ENCODE measurements at regions not wholly inside any gene's neighbourhood (a gene's known extent, or its start where the extent isn't known, plus 50 kb on each side); places are given as distances from the start of the nearest gene placed in this dataset.

- Histone ChIP-seq H3K9me3 (ENCODE audit: control insufficient read depth, low read depth, low read length) (no peaks in the 10 kb centered on the region), H3K79me2 (ENCODE audit: control insufficient read depth, insufficient read depth, low read length) (no peaks in the 10 kb centered on the region), H3K36me3 (ENCODE audit: control insufficient read depth in 2 of 2, extremely low read depth in 1 of 2, insufficient read depth in 2 of 2, low read length in 2 of 2) (no peaks in the 10 kb centered on the region), H4K20me1 (ENCODE audit: control insufficient read depth, extremely low read depth, insufficient read depth, low read length) (no peaks in the 10 kb centered on the region), H3K9ac (ENCODE audit: control insufficient read depth, extremely low read depth, insufficient read depth, low read length) (no peak overlapping the region), H3K4me1 (ENCODE audit: control insufficient read depth, extremely low read depth, insufficient read depth, low read length) (no peaks in the 10 kb centered on the region), H3K4me3 (ENCODE audit: control insufficient read depth in 2 of 3, extremely low read depth in 1 of 3, insufficient read depth in 2 of 3, low read depth in 1 of 3, low read length in 3 of 3) (no peak overlapping the region), H2AFZ (ENCODE audit: control insufficient read depth, low read length) (no peak overlapping the region), H3K27me3 (ENCODE audit: control insufficient read depth, extremely low read depth, insufficient read depth, low read length) (no peaks in the 10 kb centered on the region), H3K9me1 (ENCODE audit: control insufficient read depth, extremely low read depth, insufficient read depth, low read length) (no peaks in the 10 kb centered on the region), H3K4me2 (ENCODE audit: control insufficient read depth, extremely low read depth, insufficient read depth, low read depth, low read length) (no peak overlapping the region), H3K27ac (ENCODE audit: control insufficient read depth, insufficient read depth, low read length) (no peak overlapping the region)
- TF ChIP-seq EZH2 (IDR thresholded peaks at IDR 0.05; ENCODE audit: low read length): no peak
- no peak for TF ChIP-seq CTCF (optimal IDR thresholded peaks at IDR 0.05 in 1 of 3, IDR thresholded peaks at IDR 0.05 in 1 of 3, conservative IDR thresholded peaks at IDR 0.05 in 1 of 3; ENCODE audit: extremely low read depth in 1 of 3, insufficient read depth in 2 of 3, low read length in 3 of 3)
- DNase-seq (ENCODE audit: low read depth, low spot score) (no peak), FAIRE-seq (no peak)
- dilution Hi-C loops (cut with MboI; ENCODE audit: extremely low pct_ligation_motif_present, low sequenced_read_pairs): no loop called here
These were observed 51.5 kb upstream of the FAM241A start for GRCh38 chr4:112093636-112094202.

- FAIRE-seq (no peak), DNase-seq (ENCODE audit: low read depth, low spot score) (no peak)
- Histone ChIP-seq H3K36me3 (ENCODE audit: control insufficient read depth in 2 of 2, extremely low read depth in 1 of 2, insufficient read depth in 2 of 2, low read length in 2 of 2) (no peaks in the 10 kb centered on the region), H3K4me2 (ENCODE audit: control insufficient read depth, extremely low read depth, insufficient read depth, low read depth, low read length) (no peak overlapping the region), H4K20me1 (ENCODE audit: control insufficient read depth, extremely low read depth, insufficient read depth, low read length) (no peaks in the 10 kb centered on the region), H3K9me3 (ENCODE audit: control insufficient read depth, low read depth, low read length) (no peaks in the 10 kb centered on the region), H3K9me1 (ENCODE audit: control insufficient read depth, extremely low read depth, insufficient read depth, low read length) (no peaks in the 10 kb centered on the region), H3K27me3 (ENCODE audit: control insufficient read depth, extremely low read depth, insufficient read depth, low read length) (no peaks in the 10 kb centered on the region), H3K4me3 (ENCODE audit: control insufficient read depth in 2 of 3, extremely low read depth in 1 of 3, insufficient read depth in 2 of 3, low read depth in 1 of 3, low read length in 3 of 3) (no peak overlapping the region), H3K4me1 (ENCODE audit: control insufficient read depth, extremely low read depth, insufficient read depth, low read length) (no peaks in the 10 kb centered on the region), H3K79me2 (ENCODE audit: control insufficient read depth, insufficient read depth, low read length) (no peaks in the 10 kb centered on the region), H3K9ac (ENCODE audit: control insufficient read depth, extremely low read depth, insufficient read depth, low read length) (no peak overlapping the region), H3K27ac (ENCODE audit: control insufficient read depth, insufficient read depth, low read length) (no peak overlapping the region), H2AFZ (ENCODE audit: control insufficient read depth, low read length) (no peak overlapping the region)
- dilution Hi-C loops (cut with MboI; ENCODE audit: extremely low pct_ligation_motif_present, low sequenced_read_pairs): no loop called here
- TF ChIP-seq EZH2 (IDR thresholded peaks at IDR 0.05; ENCODE audit: low read length) (no peak), CTCF (optimal IDR thresholded peaks at IDR 0.05 in 1 of 3, IDR thresholded peaks at IDR 0.05 in 1 of 3, conservative IDR thresholded peaks at IDR 0.05 in 1 of 3; ENCODE audit: extremely low read depth in 1 of 3, insufficient read depth in 2 of 3, low read length in 3 of 3) (no peak)
These were observed 50.9 kb upstream of the FAM241A start for GRCh38 chr4:112094330-112094729.

Small RNAs in the stretch of these regions (small RNA-seq; reads per million reads assigned to genes)
- 0 reads per million in 3 experiments for gene MIR297 (ENCODE audit: insufficient read length in 3 of 3, low read depth in 3 of 3, low replicate concordance in 1 of 3)
- gene RNU6-289P (ENCODE audit: insufficient read length in 3 of 3, low read depth in 3 of 3, low replicate concordance in 1 of 3): 0 reads per million in 3 experiments

All from keratinocyte (primary cell).